ENCODE measurements at regions not wholly inside any gene's neighbourhood (a gene's known extent, or its start where the extent isn't known, plus 50 kb on each side); places are given as distances from the start of the nearest gene placed in this dataset.

DNA sequence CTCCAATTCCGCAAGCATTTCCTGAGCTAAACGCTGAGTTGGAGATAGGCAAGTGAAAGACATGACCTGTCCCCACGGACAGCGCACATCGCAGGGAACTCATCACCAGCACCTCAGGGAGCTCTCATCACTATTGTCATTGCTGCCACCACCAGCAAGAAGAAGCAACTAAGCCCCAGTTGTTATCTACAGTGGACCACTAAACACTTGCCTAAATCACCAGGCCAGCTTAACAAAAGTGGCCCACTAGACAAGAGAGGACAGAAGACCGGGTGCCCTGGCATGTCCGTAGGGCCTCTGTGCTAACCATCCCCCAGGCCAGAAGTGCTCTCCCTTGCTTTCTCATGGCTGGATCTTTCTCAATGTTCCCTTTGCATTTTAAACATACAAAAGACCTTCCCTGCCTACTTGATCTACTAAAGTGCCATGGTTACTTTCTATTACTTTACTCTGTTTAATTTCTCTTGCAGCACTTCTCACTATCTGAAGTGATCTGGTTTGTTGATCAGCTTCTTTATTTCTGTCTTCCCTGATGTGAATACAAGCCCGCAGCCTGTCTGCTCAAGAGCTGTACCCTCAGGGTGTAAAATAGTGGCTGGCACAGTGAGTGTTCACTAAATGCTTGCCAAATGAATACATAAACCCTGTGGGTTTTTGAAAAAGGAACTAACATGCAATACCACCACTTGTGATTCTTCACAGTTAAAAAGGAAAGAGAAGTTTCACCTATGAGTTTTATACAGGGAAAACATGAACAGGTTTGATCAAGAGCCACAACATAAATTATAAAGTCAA is 60.9 kb upstream of the RFLNA start:
- Histone ChIP-seq H3K4me3 (ENCODE audit: low read length) (no peak overlapping the region), H3K4me2 (ENCODE audit: low read length) (no peak overlapping the region), H3K9me2 (ENCODE audit: insufficient read depth, low read length) (no peaks in the 10 kb centered on the region), H2AFZ (ENCODE audit: low read depth, low read length) (no peak overlapping the region), H3K9me3 (ENCODE audit: low read length) (peaks cover 4% of the 10 kb centered on the region), H3K27ac (ENCODE audit: low read length) (no peak overlapping the region), H4K20me1 (ENCODE audit: insufficient read depth) (no peaks in the 10 kb centered on the region), H3K9ac (ENCODE audit: low read length) (no peak overlapping the region), H3K79me2 (replicated peaks; ENCODE audit: insufficient read depth, low read length) (no peaks in the 10 kb centered on the region), H3F3A (ENCODE audit: insufficient read depth, low read length, poor library complexity, severe bottlenecking) (no peaks in the 10 kb centered on the region), H3K27me3 (ENCODE audit: insufficient read depth, low read depth, low read length) (no peaks in the 10 kb centered on the region), H3K36me3 (ENCODE audit: insufficient read depth, low read length) (no peaks in the 10 kb centered on the region)
- TF ChIP-seq SMC3 (conservative IDR thresholded peaks at IDR 0.05; ENCODE audit: poor library complexity) (no peak), TAF1 (IDR thresholded peaks at IDR 0.05; ENCODE audit: low read depth) (no peak), RAD21 (conservative IDR thresholded peaks at IDR 0.05) (no peak), MXI1 (conservative IDR thresholded peaks at IDR 0.05; ENCODE audit: poor library complexity, severe bottlenecking) (no peak), EZH2 (IDR thresholded peaks at IDR 0.05; ENCODE audit: borderline replicate concordance, insufficient read depth, low read length, poor library complexity, severe bottlenecking) (no peak), EP300 (conservative IDR thresholded peaks at IDR 0.05; ENCODE audit: poor library complexity, severe bottlenecking) (no peak), POLR2AphosphoS5 (IDR thresholded peaks at IDR 0.05) (no peak)
- TF ChIP-seq, protein P1, sequence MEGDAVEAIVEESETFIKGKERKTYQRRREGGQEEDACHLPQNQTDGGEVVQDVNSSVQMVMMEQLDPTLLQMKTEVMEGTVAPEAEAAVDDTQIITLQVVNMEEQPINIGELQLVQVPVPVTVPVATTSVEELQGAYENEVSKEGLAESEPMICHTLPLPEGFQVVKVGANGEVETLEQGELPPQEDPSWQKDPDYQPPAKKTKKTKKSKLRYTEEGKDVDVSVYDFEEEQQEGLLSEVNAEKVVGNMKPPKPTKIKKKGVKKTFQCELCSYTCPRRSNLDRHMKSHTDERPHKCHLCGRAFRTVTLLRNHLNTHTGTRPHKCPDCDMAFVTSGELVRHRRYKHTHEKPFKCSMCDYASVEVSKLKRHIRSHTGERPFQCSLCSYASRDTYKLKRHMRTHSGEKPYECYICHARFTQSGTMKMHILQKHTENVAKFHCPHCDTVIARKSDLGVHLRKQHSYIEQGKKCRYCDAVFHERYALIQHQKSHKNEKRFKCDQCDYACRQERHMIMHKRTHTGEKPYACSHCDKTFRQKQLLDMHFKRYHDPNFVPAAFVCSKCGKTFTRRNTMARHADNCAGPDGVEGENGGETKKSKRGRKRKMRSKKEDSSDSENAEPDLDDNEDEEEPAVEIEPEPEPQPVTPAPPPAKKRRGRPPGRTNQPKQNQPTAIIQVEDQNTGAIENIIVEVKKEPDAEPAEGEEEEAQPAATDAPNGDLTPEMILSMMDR (IDR thresholded peaks at IDR 0.05; ENCODE audit: poor library complexity, severe bottlenecking): no peak
- TF ChIP-seq, protein P2, sequence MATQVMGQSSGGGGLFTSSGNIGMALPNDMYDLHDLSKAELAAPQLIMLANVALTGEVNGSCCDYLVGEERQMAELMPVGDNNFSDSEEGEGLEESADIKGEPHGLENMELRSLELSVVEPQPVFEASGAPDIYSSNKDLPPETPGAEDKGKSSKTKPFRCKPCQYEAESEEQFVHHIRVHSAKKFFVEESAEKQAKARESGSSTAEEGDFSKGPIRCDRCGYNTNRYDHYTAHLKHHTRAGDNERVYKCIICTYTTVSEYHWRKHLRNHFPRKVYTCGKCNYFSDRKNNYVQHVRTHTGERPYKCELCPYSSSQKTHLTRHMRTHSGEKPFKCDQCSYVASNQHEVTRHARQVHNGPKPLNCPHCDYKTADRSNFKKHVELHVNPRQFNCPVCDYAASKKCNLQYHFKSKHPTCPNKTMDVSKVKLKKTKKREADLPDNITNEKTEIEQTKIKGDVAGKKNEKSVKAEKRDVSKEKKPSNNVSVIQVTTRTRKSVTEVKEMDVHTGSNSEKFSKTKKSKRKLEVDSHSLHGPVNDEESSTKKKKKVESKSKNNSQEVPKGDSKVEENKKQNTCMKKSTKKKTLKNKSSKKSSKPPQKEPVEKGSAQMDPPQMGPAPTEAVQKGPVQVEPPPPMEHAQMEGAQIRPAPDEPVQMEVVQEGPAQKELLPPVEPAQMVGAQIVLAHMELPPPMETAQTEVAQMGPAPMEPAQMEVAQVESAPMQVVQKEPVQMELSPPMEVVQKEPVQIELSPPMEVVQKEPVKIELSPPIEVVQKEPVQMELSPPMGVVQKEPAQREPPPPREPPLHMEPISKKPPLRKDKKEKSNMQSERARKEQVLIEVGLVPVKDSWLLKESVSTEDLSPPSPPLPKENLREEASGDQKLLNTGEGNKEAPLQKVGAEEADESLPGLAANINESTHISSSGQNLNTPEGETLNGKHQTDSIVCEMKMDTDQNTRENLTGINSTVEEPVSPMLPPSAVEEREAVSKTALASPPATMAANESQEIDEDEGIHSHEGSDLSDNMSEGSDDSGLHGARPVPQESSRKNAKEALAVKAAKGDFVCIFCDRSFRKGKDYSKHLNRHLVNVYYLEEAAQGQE (IDR thresholded peaks at IDR 0.05; ENCODE audit: borderline replicate concordance): no peak

DNA sequence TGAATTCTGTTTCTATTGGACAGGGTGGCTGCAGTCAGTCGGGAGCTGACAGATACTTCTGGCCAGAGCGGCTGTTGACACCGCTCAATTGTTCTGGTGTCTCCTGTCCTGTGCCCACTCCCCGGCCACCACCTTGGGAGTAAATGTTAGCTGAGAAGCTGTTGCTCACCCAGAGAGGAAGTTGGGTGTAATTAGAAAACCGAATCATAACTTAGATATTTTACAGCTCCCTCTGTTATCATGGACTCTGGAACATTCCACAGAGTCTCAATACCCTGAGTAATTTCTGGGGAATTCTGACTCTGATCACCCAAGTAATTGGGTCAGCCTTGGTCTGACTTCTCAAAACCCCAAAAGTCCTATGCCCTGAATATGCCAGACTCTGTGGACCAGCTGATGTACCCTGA is 58.3 kb upstream of the RFLNA start:
- Histone ChIP-seq H3K4me3 (ENCODE audit: low read length) (no peak overlapping the region), H3K79me2 (replicated peaks; ENCODE audit: insufficient read depth, low read length) (no peaks in the 10 kb centered on the region), H3K27me3 (ENCODE audit: insufficient read depth, low read depth, low read length) (no peaks in the 10 kb centered on the region), H3K27ac (ENCODE audit: low read length) (no peak overlapping the region), H4K20me1 (ENCODE audit: insufficient read depth) (no peaks in the 10 kb centered on the region), H2AFZ (ENCODE audit: low read depth, low read length) (no peak overlapping the region), H3K9me2 (ENCODE audit: insufficient read depth, low read length) (no peaks in the 10 kb centered on the region), H3K4me2 (ENCODE audit: low read length) (no peak overlapping the region), H3K36me3 (ENCODE audit: insufficient read depth, low read length) (no peaks in the 10 kb centered on the region), H3K9ac (ENCODE audit: low read length) (no peak overlapping the region), H3F3A (ENCODE audit: insufficient read depth, low read length, poor library complexity, severe bottlenecking) (no peaks in the 10 kb centered on the region), H3K9me3 (ENCODE audit: low read length) (no peaks in the 10 kb centered on the region)
- TF ChIP-seq SMC3 (conservative IDR thresholded peaks at IDR 0.05; ENCODE audit: poor library complexity) (no peak), RAD21 (conservative IDR thresholded peaks at IDR 0.05) (no peak), EP300 (conservative IDR thresholded peaks at IDR 0.05; ENCODE audit: poor library complexity, severe bottlenecking) (no peak), POLR2AphosphoS5 (IDR thresholded peaks at IDR 0.05) (no peak), MXI1 (conservative IDR thresholded peaks at IDR 0.05; ENCODE audit: poor library complexity, severe bottlenecking) (no peak), TAF1 (IDR thresholded peaks at IDR 0.05; ENCODE audit: low read depth) (no peak), EZH2 (IDR thresholded peaks at IDR 0.05; ENCODE audit: borderline replicate concordance, insufficient read depth, low read length, poor library complexity, severe bottlenecking) (no peak)
- TF ChIP-seq, protein P1 (IDR thresholded peaks at IDR 0.05; ENCODE audit: poor library complexity, severe bottlenecking): no peak
- TF ChIP-seq, protein P2 (IDR thresholded peaks at IDR 0.05; ENCODE audit: borderline replicate concordance): no peak

Measured in neural cell (in vitro differentiated cells).